GM12891 (cell line): ENCODE measurements at regions not wholly inside any gene's neighbourhood (a gene's known extent, or its start where the extent isn't known, plus 50 kb on each side); places are given as distances from the start of the nearest gene placed in this dataset.

Experiments used
- POLR2A ChIP-seq: IDR thresholded peaks from 2 replicates; pipeline ENCODE4 v1.6.1; 2011; ENCODE audit warnings: low read depth, low read length, control low read depth
- SPI1 ChIP-seq: IDR thresholded peaks from 2 replicates; pipeline ENCODE4 v1.6.1; 2011; ENCODE audit warnings: low read depth, low read length, control low read depth

GRCh38 chr3:127065138-127065427 lies 82.2 kb downstream of the PLXNA1 start:
- TF ChIP-seq POLR2A, result no peak
- TF ChIP-seq SPI1, result no peak
